Gastrocnemius medialis (tissue), 4 donors: ENCODE measurements at regions not wholly inside any gene's neighbourhood (a gene's known extent, or its start where the extent isn't known, plus 50 kb on each side); places are given as distances from the start of the nearest gene placed in this dataset.
"Not testable (repeated sequence)": the region's sequence is repeated elsewhere in the genome, so short reads cannot be mapped to it uniquely, and the experiment has no call there.

ENCODE experiments used
- POLR2A ChIP-seq, 2 donors: fragments of 450-650 bp; IDR thresholded peaks; one replicate each; pipeline ENCODE4 v1.6.1; 2017; ENCODE audit warnings: antibody characterized with exemption in 2 of 2, mild to moderate bottlenecking in 2 of 2, moderate library complexity in 2 of 2
- TF ChIP-seq, protein P1 (sequence below), 5 experiments: fragments of 450-650 bp in 3 of 5; fragments of 200-600 bp in 2 of 5; sonication (generic) in 2 of 5; IDR thresholded peaks in 4 of 5; conservative IDR thresholded peaks in 1 of 5; 1 replicate in 4 of 5; 2 replicates in 1 of 5; pipeline ENCODE4 v1.5.1; 2016 to 2019; ENCODE audit warnings: antibody characterized with exemption in 5 of 5, mild to moderate bottlenecking in 3 of 5, moderate library complexity in 3 of 5

DNA sequence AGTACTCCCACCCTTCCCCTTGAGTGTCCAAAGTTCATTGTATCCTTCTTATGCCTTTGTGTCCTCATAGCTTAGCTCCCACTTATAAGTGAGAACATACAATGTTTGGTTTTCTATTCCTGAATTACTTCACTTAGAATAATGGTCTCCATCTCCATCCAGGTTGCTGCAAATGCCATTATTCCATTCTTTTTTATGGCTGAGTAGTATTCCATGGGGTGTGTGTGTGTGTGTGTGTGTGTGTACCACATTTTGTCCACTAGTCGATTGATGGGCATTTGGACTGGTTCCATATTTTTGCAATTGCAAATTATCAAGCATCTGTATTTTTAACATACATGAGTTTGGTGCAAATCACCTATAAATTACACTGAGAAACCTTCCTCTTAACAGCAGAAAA, 166.0 kb downstream of the FGF1 start:
- TF ChIP-seq, protein P1, sequence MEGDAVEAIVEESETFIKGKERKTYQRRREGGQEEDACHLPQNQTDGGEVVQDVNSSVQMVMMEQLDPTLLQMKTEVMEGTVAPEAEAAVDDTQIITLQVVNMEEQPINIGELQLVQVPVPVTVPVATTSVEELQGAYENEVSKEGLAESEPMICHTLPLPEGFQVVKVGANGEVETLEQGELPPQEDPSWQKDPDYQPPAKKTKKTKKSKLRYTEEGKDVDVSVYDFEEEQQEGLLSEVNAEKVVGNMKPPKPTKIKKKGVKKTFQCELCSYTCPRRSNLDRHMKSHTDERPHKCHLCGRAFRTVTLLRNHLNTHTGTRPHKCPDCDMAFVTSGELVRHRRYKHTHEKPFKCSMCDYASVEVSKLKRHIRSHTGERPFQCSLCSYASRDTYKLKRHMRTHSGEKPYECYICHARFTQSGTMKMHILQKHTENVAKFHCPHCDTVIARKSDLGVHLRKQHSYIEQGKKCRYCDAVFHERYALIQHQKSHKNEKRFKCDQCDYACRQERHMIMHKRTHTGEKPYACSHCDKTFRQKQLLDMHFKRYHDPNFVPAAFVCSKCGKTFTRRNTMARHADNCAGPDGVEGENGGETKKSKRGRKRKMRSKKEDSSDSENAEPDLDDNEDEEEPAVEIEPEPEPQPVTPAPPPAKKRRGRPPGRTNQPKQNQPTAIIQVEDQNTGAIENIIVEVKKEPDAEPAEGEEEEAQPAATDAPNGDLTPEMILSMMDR (IDR thresholded peaks at IDR 0.05 in 4 of 5, conservative IDR thresholded peaks at IDR 0.05 in 1 of 5), result not testable (repeated sequence)
- TF ChIP-seq POLR2A (IDR thresholded peaks at IDR 0.05), result not testable (repeated sequence)
